ENCODE measurements at regions not wholly inside any gene's neighbourhood (a gene's known extent, or its start where the extent isn't known, plus 50 kb on each side); places are given as distances from the start of the nearest gene placed in this dataset.

DNA sequence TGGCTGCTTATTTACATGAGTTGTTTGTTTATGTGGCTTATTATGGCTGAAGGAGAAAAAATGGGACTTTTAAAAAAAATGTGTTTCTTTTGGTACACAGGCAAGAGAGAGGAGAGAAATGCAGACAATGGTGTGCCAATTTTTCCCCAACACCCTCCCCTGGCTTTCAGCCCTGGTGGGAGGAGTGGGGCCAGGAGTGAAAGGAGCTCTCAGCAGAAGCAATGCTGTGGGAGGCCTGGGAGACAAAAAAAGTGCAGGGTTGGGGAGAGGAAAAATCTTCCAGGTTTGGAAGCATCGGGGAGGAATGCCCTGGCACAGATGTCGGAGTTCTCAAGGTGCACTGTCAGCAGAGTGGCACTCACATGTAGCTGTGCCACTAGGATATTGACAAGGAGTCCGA lies 117.7 kb upstream of the FOXB1 start:
- Mint-ChIP-seq H3K27ac (no peak overlapping the region), H3K27me3 (ENCODE audit: low read depth) (peaks cover 3% of the 10 kb centered on the region; the same call in 1 of the 2 replicates), H3K9me3 (no peaks in the 10 kb centered on the region), H3K4me1 (peaks cover 17 to 24% of the 10 kb centered on the region in 2 experiments), H3K4me3 (no peak overlapping the region), H3K36me3 (ENCODE audit: insufficient read depth in 1 of 3, low read depth in 3 of 3) (no peaks in the 10 kb centered on the region)
- no peaks in the 10 kb centered on the region for H3K79me2 ChIP-seq (ENCODE audit: insufficient read depth, low read length)
- TF ChIP-seq, protein P1, sequence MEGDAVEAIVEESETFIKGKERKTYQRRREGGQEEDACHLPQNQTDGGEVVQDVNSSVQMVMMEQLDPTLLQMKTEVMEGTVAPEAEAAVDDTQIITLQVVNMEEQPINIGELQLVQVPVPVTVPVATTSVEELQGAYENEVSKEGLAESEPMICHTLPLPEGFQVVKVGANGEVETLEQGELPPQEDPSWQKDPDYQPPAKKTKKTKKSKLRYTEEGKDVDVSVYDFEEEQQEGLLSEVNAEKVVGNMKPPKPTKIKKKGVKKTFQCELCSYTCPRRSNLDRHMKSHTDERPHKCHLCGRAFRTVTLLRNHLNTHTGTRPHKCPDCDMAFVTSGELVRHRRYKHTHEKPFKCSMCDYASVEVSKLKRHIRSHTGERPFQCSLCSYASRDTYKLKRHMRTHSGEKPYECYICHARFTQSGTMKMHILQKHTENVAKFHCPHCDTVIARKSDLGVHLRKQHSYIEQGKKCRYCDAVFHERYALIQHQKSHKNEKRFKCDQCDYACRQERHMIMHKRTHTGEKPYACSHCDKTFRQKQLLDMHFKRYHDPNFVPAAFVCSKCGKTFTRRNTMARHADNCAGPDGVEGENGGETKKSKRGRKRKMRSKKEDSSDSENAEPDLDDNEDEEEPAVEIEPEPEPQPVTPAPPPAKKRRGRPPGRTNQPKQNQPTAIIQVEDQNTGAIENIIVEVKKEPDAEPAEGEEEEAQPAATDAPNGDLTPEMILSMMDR (conservative IDR thresholded peaks at IDR 0.05), result no peak
- no peak overlapping the region for H2AFZ ChIP-seq (ENCODE audit: low read length)
- H3T11ph ChIP-seq (ENCODE audit: low read length), result no peak overlapping the region
- no peak overlapping the region for H2BK5ac ChIP-seq (ENCODE audit: insufficient read length, low read length)
- no peak overlapping the region for H3K27ac ChIP-seq (ENCODE audit: insufficient read length, low read depth, low read length)
- no peaks in the 10 kb centered on the region for H3K27me3 ChIP-seq (ENCODE audit: insufficient read depth, low read length)
- H4K91ac ChIP-seq (ENCODE audit: insufficient read length, low read depth, low read length), result no peak overlapping the region
- H4K8ac ChIP-seq (replicated peaks; ENCODE audit: insufficient read length, low read depth, low read length), result no peak overlapping the region
- H3K56ac ChIP-seq (ENCODE audit: insufficient read length, low read depth, low read length), result no peak overlapping the region
- no peaks in the 10 kb centered on the region for H4K20me1 ChIP-seq (ENCODE audit: control insufficient read depth, insufficient read depth, insufficient read length)
- no peak for DNase-seq
- H3K18ac ChIP-seq (ENCODE audit: insufficient read length, low read depth, low read length), result no peak overlapping the region
- H2BK120ac ChIP-seq (ENCODE audit: low read depth, low read length, poor library complexity, severe bottlenecking), result no peak overlapping the region
- H4K5ac ChIP-seq (ENCODE audit: insufficient read length, low read depth, low read length), result no peak overlapping the region
- no peaks in the 10 kb centered on the region; the same call in 1 of the 2 replicates for H3K4me1 ChIP-seq (ENCODE audit: insufficient read depth, low read length)
- H3K4ac ChIP-seq (ENCODE audit: low read depth, low read length), result no peak overlapping the region
- no peaks in the 10 kb centered on the region for H3K9me3 ChIP-seq (ENCODE audit: control insufficient read depth, low read depth, low read length)
- no peak overlapping the region for H3K23ac ChIP-seq (ENCODE audit: insufficient read length, low read depth, low read length)
- no peaks in the 10 kb centered on the region for H3K23me2 ChIP-seq (ENCODE audit: insufficient read length, low read depth, low read length, poor library complexity, severe bottlenecking)
- H3K9ac ChIP-seq (ENCODE audit: extremely low read depth, insufficient read length, low read length), result no peak overlapping the region
- no peak overlapping the region for H2BK20ac ChIP-seq (ENCODE audit: low read depth, low read length, poor library complexity, severe bottlenecking)
- WGBS (ENCODE audit: extremely low coverage, insufficient read length, low lambda C conversion rate), result no CpG with 5 or more reads among the region's 3 CpGs
- no peak overlapping the region for H3K4me2 ChIP-seq (ENCODE audit: insufficient read depth, insufficient read length, low read length)
- H2BK15ac ChIP-seq (ENCODE audit: low read depth, low read length), result no peak overlapping the region
- no peak overlapping the region for H2AK5ac ChIP-seq (ENCODE audit: insufficient read length, low read length)
- no peak overlapping the region for H2BK12ac ChIP-seq (ENCODE audit: insufficient read length, low read depth, low read length)
- no peak overlapping the region for H3K14ac ChIP-seq (ENCODE audit: insufficient read depth, low read length)
- no peaks in the 10 kb centered on the region for H3K79me1 ChIP-seq (ENCODE audit: insufficient read depth, low read depth, low read length, poor library complexity, severe bottlenecking)

Data from H9 (cell line).